ENCODE measurements at regions not wholly inside any gene's neighbourhood (a gene's known extent, or its start where the extent isn't known, plus 50 kb on each side); places are given as distances from the start of the nearest gene placed in this dataset.

DNA sequence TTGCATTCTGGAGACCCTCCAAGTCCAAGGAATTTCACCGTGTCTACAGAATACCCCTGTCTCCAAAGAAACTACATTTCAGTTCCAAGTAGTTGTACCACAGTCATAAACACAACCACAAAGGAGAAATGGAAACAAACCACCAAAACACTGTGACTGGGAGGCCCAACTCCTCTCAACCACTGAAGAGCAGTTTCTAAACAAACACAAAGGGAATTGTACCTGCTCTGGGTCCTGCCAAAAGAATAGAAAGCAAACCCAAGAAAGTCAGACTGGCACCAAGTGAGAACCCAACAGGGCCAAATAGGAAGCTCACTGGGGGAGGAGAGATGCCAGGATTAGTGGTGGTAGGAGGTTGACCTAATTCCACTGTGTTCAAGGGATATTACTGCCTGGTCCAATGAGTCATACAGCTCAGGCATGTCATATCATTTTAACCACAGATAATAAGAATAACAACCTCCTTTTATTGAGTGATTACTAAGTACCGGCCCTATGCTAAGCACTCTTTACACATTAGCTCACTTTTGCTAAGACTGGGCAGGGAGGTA, 123.9 kb upstream of the PPP2R5A start:
- TF ChIP-seq, protein P1, sequence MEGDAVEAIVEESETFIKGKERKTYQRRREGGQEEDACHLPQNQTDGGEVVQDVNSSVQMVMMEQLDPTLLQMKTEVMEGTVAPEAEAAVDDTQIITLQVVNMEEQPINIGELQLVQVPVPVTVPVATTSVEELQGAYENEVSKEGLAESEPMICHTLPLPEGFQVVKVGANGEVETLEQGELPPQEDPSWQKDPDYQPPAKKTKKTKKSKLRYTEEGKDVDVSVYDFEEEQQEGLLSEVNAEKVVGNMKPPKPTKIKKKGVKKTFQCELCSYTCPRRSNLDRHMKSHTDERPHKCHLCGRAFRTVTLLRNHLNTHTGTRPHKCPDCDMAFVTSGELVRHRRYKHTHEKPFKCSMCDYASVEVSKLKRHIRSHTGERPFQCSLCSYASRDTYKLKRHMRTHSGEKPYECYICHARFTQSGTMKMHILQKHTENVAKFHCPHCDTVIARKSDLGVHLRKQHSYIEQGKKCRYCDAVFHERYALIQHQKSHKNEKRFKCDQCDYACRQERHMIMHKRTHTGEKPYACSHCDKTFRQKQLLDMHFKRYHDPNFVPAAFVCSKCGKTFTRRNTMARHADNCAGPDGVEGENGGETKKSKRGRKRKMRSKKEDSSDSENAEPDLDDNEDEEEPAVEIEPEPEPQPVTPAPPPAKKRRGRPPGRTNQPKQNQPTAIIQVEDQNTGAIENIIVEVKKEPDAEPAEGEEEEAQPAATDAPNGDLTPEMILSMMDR (IDR thresholded peaks at IDR 0.05) = no peak
- TF ChIP-seq POLR2A (IDR thresholded peaks at IDR 0.05) = no peak
